OCI-LY7 (cell line): ENCODE measurements at regions not wholly inside any gene's neighbourhood (a gene's known extent, or its start where the extent isn't known, plus 50 kb on each side); places are given as distances from the start of the nearest gene placed in this dataset.

Source experiments
- BruUV-seq: library from RNA; stranded (reverse); fragments of 400-500 nt; replicated peaks from 2 replicates; lab custom pipeline; 2021; lab: Mats Ljungman, UMichigan
- CTCF ChIA-PET: fragments of 300-600 bp; sonication (Branson Sonifier 250); formaldehyde crosslinking; loops from one replicate; lab custom pipeline; 2022; ENCODE audit warnings: antibody characterized with exemption; ENCODE audit not compliant: unreplicated experiment; lab: Charles Lee
- POLR2A ChIA-PET: fragments of 300-600 bp; sonication (Branson Sonifier 250); formaldehyde crosslinking; loops from one replicate; lab custom pipeline; 2022; ENCODE audit warnings: antibody characterized with exemption; lab: Charles Lee
- DNase-seq: peaks from one replicate; pipeline ENCODE4 v3.0.0-alpha.2; 2015; ENCODE audit warnings: low spot score
- H2AFZ ChIP-seq: fragments of 200-600 bp; sonication (generic), shearing (Covaris generic); 2 replicates; pipeline ENCODE4 v1.6.1; 2014; ENCODE audit warnings: mild to moderate bottlenecking, antibody characterized with exemption, low read length, moderate library complexity
- H3K27ac ChIP-seq: fragments of 200-600 bp; sonication (generic); 2 replicates; pipeline ENCODE4 v1.5.1; 2014; ENCODE audit warnings: mixed run types, low read depth, mild to moderate bottlenecking, moderate library complexity, low read length, inconsistent platforms; ENCODE audit not compliant: poor library complexity, severe bottlenecking
- H3K36me3 ChIP-seq: fragments of 200-600 bp; sonication (generic); 2 replicates; pipeline ENCODE4 v1.6.1; 2014; ENCODE audit warnings: mild to moderate bottlenecking, antibody characterized with exemption, low read length, moderate library complexity, mixed read lengths; ENCODE audit not compliant: insufficient read depth
- H3K4me1 ChIP-seq: fragments of 200-600 bp; sonication (generic); 2 replicates; pipeline ENCODE4 v1.5.1; 2014; ENCODE audit warnings: mild to moderate bottlenecking, low read length; ENCODE audit not compliant: insufficient read depth, poor library complexity, severe bottlenecking
- H3K4me2 ChIP-seq: fragments of 200-600 bp; sonication (generic); 2 replicates; pipeline ENCODE4 v1.6.1; 2014; ENCODE audit warnings: mild to moderate bottlenecking, low read length
- H3K4me3 ChIP-seq: fragments of 200-600 bp; sonication (generic); 2 replicates; pipeline ENCODE4 v1.5.1; 2014; ENCODE audit warnings: mild to moderate bottlenecking, low read depth, low read length; ENCODE audit not compliant: poor library complexity, severe bottlenecking
- H3K79me2 ChIP-seq: fragments of 200-600 bp; sonication (generic); 2 replicates; pipeline ENCODE4 v1.6.1; 2016; ENCODE audit warnings: low read depth, mild to moderate bottlenecking, low read length, moderate library complexity, mixed read lengths; ENCODE audit not compliant: insufficient read depth
- H3K9me2 ChIP-seq: fragments of 200-600 bp; sonication (generic); 2 replicates; pipeline ENCODE4 v1.6.1; 2016; ENCODE audit warnings: mild to moderate bottlenecking, low read length, mixed read lengths; ENCODE audit not compliant: insufficient read depth
- H3K9me3 ChIP-seq: fragments of 200-600 bp; sonication (generic); 2 replicates; pipeline ENCODE4 v1.6.1; 2014; ENCODE audit warnings: mild to moderate bottlenecking, mixed run types, low read length, mixed read lengths
- H4K20me1 ChIP-seq: fragments of 200-600 bp; sonication (generic); 2 replicates; pipeline ENCODE4 v1.6.1; 2014; ENCODE audit warnings: mild to moderate bottlenecking, antibody characterized with exemption, low read length, moderate library complexity, mixed read lengths; ENCODE audit not compliant: insufficient read depth
- EZH2phosphoT487 ChIP-seq: fragments of 200-600 bp; sonication (generic); IDR thresholded peaks from 2 replicates; pipeline ENCODE4 v1.6.1; 2018; ENCODE audit warnings: low read depth, borderline replicate concordance, mild to moderate bottlenecking, mixed run types, antibody characterized with exemption, low read length, moderate library complexity, mixed read lengths
- intact Hi-C: fragments of 100-400 bp; cut with micrococcal nuclease; formaldehyde crosslinking; loops from one replicate; pipeline ENCODE4 v1.10.0; 2022; ENCODE audit not compliant: unreplicated experiment
- TF ChIP-seq, protein P1 (sequence below): fragments of 200-600 bp; sonication (generic); conservative IDR thresholded peaks from 2 replicates; pipeline ENCODE4 v1.5.1; 2014; ENCODE audit warnings: mild to moderate bottlenecking, antibody characterized with exemption, low read length, moderate library complexity, mixed read lengths

DNA sequence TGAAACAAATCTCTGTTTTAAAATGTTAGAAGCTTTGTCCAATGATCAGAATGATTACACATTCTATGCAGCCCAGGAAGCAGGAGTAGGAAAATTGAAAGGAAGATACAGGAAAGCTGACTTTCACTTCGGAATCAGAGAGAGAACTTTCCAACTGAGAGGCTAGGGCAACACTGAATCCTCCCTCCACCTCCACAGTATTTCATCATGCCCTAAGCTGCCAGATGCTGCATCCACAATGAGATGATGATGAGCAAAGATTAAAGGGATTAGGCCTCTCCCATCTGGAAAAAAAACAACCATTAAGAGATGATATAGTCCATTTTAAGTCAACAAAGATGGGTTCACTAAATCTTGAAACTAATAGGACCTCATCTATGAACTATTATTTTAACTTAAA is 215.6 kb downstream of the GPR37 start:
- no peaks in the 10 kb centered on the region for H3K9me3 ChIP-seq
- no peaks in the 10 kb centered on the region for H3K79me2 ChIP-seq
- H3K9me2 ChIP-seq, result no peaks in the 10 kb centered on the region
- intact Hi-C loops, result no loop called here
- TF ChIP-seq, protein P1, sequence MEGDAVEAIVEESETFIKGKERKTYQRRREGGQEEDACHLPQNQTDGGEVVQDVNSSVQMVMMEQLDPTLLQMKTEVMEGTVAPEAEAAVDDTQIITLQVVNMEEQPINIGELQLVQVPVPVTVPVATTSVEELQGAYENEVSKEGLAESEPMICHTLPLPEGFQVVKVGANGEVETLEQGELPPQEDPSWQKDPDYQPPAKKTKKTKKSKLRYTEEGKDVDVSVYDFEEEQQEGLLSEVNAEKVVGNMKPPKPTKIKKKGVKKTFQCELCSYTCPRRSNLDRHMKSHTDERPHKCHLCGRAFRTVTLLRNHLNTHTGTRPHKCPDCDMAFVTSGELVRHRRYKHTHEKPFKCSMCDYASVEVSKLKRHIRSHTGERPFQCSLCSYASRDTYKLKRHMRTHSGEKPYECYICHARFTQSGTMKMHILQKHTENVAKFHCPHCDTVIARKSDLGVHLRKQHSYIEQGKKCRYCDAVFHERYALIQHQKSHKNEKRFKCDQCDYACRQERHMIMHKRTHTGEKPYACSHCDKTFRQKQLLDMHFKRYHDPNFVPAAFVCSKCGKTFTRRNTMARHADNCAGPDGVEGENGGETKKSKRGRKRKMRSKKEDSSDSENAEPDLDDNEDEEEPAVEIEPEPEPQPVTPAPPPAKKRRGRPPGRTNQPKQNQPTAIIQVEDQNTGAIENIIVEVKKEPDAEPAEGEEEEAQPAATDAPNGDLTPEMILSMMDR, result no peak
- TF ChIP-seq EZH2phosphoT487, result no peak
- H2AFZ ChIP-seq, result no peak overlapping the region
- CTCF ChIA-PET, result no interaction called here
- no peaks in the 10 kb centered on the region for H3K36me3 ChIP-seq
- no peaks in the 10 kb centered on the region for H3K4me1 ChIP-seq
- no peak overlapping the region for H3K27ac ChIP-seq
- no peak for DNase-seq
- no peak overlapping the region for H3K4me3 ChIP-seq
- BruUV-seq, result no TSS peak
- no peak overlapping the region for H3K4me2 ChIP-seq
- POLR2A ChIA-PET, result no interaction called here
- no peaks in the 10 kb centered on the region for H4K20me1 ChIP-seq

DNA sequence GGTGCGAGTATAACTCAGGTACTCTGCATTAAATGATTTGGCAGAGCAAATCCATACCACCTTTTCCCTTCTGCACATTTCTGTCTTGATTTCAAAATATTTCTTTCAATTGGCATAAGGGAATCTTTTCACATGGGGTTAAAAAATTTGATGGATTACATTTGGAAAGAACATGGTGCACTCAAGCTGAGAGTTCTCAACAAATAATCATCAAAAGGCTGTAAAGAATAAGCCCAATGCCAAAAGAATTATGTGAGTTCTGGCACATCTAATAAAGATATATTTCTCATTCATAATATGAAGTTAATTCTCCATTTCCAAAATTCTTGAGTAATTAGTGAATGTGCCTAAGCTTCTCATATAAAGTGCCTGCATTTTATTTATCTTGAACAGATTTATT is 223.1 kb downstream of the GPR37 start:
- intact Hi-C loops, result no loop called here
- H3K9me3 ChIP-seq, result no peaks in the 10 kb centered on the region
- H3K4me2 ChIP-seq, result no peak overlapping the region
- no peak for TF ChIP-seq EZH2phosphoT487
- TF ChIP-seq, protein P1, result no peak
- no peaks in the 10 kb centered on the region for H4K20me1 ChIP-seq
- no peaks in the 10 kb centered on the region for H3K36me3 ChIP-seq
- ChIA-PET CTCF (no interaction called here), POLR2A (no interaction called here)
- H3K4me3 ChIP-seq, result no peak overlapping the region
- H2AFZ ChIP-seq, result no peak overlapping the region
- no peaks in the 10 kb centered on the region for H3K9me2 ChIP-seq
- DNase-seq, result no peak
- BruUV-seq, result no TSS peak
- no peaks in the 10 kb centered on the region for H3K4me1 ChIP-seq
- H3K27ac ChIP-seq, result no peak overlapping the region
- no peaks in the 10 kb centered on the region for H3K79me2 ChIP-seq

DNA sequence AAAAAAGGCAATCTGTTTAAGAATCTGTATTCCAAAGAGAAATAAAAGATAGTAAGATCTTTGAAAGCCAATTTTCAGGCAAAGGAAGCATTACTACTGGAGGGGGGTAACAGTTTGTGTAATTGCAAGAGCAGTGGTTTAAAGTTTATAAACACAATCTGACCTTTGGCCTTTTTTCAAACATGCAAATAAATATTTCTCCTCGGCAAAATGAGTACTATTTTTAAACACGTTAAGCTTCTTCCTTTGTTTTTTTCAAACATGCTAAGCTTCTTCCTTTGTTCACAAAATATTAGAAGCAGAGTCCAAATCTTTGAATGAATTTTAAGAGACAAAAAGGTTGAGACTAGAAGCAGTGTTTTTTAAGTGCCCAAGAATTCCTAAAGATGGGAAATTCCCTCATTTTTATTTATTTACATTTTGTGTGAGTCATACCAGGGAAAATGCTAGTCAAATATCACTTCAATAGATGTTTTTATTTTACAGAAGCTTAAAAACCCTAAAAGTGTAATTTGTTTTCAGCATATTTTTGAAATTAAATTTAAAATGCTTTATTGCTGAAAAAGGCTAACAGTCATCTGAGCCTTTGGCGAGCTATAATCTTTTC is 229.3 kb downstream of the GPR37 start:
- Histone ChIP-seq H3K9me3 (no peaks in the 10 kb centered on the region), H2AFZ (no peak overlapping the region), H3K9me2 (no peaks in the 10 kb centered on the region), H3K79me2 (no peaks in the 10 kb centered on the region), H3K4me3 (no peak overlapping the region), H3K36me3 (no peaks in the 10 kb centered on the region), H4K20me1 (no peaks in the 10 kb centered on the region), H3K27ac (no peak overlapping the region), H3K4me1 (no peaks in the 10 kb centered on the region), H3K4me2 (no peak overlapping the region)
- ChIA-PET POLR2A (interaction anchor here (0.6 to 0.7 kb wide), 2 partner anchors 46 to 484 kb away, joined by 3 read pairs; no protein-coding TSS in a partner anchor), CTCF (no interaction called here)
- no peak for TF ChIP-seq EZH2phosphoT487
- TF ChIP-seq, protein P1, result no peak
- intact Hi-C loops, result no loop called here
- no peak for DNase-seq
- BruUV-seq, result no TSS peak
